ENCODE measurements at regions not wholly inside any gene's neighbourhood (a gene's known extent, or its start where the extent isn't known, plus 50 kb on each side); places are given as distances from the start of the nearest gene placed in this dataset.

- no peak for TF ChIP-seq POLR2A (IDR thresholded peaks at IDR 0.05; ENCODE audit: low read length)
- TF ChIP-seq GATA1 (IDR thresholded peaks at IDR 0.05; ENCODE audit: low read depth, low read length) = no peak
These were observed 1025.3 kb upstream of the AMELY start for GRCh38 chrY:7936831-7937230.

All from erythroblast (primary cell).